ENCODE measurements at regions not wholly inside any gene's neighbourhood (a gene's known extent, or its start where the extent isn't known, plus 50 kb on each side); places are given as distances from the start of the nearest gene placed in this dataset.

GRCh38 chr17:52841971-52842370, 683.5 kb upstream of the CA10 start:
- no peak for DNase-seq

GRCh38 chr17:52837492-52837891, 679.0 kb upstream of the CA10 start:
- DNase-seq = no peak

DNA sequence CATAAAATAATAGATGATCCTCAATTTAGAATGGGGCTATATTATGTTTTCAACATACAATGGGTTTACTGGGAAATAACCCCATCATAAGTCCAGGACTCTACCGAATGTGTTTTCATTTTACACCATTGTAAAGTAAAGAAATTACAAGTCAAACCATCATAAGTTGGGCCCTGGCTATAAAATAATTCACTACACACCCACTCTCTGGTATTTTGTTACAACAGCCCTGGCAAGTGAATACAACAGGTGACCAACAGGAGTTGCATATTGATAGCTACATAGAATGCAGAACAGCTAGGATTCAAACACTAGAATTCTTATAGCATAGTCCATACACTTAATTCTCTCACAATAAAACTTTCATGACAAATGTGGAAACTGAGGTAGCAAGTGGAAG, 673.0 kb upstream of the CA10 start:
- no peak for DNase-seq

- DNase-seq = no peak
Measured at GRCh38 chr17:52828621-52829020, 670.1 kb upstream of the CA10 start.

DNA sequence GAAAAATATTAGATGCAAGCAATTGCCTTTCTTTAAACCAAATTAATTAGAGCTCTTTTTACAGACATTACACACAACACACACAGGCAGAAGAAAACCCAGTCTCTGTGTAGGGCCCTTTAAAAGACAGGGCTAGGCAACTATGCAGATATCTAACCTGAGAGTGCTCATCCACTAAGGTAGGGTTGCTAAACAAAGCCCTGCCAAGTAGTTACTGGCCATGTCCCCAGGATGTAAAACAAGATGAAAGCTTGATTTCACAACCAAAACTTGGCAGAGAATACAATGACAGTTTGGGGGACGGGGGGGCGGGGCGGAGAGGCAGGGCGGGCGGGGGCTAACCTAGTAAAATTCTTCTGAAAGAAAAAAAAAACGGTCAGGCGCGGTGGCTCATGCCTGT, 669.0 kb upstream of the CA10 start:
- no peak for DNase-seq

DNA sequence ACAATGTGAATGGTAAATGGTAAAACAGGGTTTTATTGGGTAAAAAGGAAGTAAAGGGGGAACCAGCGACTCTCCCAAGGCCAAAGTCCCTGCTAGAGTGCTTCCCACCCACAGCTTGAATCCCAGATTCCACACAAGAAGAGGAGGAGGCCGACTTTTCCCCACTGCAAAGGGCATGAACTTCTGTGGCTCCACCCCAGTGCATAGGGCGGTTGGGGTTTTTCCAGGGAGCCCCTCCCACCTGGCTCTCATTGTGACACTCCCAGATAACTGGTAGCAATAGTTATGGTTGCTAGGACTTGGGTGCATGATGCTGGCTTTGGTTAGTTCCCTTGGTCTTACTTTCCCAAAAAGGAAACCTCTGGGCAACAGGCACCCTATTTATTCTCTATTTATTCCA, 666.0 kb upstream of the CA10 start:
- no peak for DNase-seq

DNA sequence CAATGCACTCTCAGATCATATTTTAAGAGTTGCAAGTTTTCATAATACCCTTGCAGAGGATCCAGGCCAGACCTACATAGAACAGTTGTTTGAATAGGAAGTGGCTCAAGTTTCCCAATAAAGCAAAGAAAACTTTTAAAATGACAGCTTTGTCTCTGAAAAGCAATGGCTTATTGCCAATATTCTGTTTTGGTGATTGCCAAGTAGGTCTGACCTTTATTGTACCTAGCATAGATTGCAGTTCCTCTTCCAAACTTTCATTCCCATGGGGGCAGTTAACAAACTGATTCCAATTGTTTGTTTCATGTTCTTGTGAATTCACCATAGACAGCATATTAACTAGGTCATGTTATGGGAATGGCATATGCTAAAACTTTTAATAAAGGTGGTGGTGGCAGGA, 664.6 kb upstream of the CA10 start:
- DNase-seq = no peak

DNA sequence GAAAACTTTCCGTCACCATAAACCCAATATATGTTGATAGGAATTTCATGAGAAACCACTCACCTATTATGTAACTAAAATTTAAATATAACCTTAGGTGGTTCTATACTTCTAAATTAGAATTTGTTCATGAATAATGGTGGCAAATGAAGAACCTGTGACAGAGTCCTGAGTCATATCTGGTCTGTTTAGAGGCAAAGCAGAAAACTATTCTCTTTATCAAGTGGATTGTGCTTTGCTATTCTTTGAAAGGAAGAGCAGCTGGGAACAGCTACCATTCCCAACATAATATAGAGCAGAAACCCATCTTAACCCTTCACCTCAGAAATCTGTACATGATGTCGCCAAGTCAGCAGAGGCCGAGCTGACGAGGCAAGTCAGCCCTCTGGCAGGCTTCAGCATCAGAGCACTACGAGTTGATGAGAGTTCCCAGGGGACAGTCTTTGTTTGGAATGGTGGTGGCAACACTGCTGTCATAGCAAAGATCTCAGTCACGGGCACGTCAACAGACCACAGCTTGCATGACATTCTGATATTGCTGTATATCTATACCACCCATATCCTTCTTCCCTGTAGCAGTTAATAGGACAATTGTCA, 631.9 kb upstream of the CA10 start:
- no peak for DNase-seq

GRCh38 chr17:52789829-52790228, 631.3 kb upstream of the CA10 start:
- no peak for DNase-seq

DNA sequence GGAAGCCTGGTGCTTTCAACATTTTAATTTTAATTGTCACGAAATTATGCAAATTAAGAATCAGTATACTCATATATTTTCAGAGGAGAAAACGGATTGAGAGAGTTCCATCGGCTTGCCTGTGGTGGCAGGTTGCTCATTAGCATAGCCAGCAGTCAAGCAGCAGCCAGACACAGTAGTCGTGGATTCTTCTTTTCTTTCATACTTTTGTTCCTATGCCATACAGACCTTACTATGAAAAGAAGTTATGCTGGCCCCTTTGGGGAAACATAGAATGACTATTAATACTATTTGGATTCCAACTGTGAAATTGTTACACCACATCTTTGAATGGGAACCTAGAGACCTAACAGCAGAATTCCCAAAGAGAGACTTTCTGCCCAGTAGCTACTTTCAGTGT, 617.7 kb upstream of the CA10 start:
- no peak for DNase-seq

- DNase-seq = no peak
Measured at GRCh38 chr17:52762794-52763167, 604.3 kb upstream of the CA10 start.

- no peak for DNase-seq
Measured at GRCh38 chr17:52762147-52762793, 603.8 kb upstream of the CA10 start.

DNA sequence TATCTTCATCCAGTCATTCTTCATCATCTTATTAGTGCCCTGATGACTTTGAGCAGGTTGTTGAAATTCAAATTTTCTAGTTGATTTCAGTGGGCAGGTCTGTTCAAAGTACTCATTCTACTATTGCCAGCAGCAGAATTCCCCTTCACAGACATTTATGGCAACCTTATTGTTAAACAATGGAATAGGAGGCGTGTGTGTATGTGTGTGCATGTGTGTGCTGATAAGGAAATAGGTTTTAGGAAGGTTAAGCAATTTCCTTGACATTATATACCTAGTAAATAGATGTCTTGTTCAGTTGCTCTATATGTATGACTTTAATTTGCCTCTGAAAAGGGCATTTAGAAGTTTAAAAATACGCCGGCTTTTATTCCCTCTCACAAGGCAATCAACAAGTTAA, 601.4 kb upstream of the CA10 start:
- no peak for DNase-seq

DNA sequence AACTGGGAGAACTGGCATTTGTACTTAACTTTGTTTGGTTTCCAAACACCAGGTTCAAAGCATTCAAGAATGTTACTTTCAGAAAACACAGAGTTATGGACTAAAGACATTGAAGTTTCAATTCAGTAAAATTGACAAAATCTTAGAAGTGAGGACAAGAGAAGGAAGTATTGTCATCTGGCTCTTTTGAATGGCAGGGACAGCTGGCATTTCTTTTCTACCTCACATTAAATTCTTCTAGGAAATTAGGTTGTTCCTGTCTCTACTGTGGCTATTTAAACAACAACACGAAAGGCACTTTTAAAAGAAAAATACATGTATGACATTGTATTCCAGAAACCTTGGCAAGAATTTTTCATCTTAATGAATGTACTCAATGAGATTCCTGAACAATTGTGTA, 600.0 kb upstream of the CA10 start:
- no peak for DNase-seq

DNA sequence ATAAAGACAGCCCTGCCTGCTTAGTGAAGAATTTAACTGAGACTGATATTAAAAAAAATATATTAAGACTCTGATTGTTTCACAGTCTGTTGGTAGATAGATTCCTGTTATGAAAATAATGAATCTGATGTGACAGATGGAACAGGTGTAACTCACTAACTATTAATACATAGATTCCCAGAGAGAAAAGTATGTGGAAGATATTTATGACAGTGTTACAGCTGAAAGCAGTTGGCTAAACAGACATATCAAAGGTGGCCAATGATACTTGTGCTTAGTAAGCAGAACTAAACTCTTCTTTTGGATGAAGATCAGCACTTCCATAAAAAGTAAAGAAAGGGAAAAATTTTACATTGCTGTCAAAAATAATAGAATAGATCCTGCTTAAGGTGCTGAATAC, 598.2 kb upstream of the CA10 start:
- DNase-seq = no peak

- DNase-seq = no peak
Measured at GRCh38 chr17:52754838-52755237, 596.3 kb upstream of the CA10 start.

DNA sequence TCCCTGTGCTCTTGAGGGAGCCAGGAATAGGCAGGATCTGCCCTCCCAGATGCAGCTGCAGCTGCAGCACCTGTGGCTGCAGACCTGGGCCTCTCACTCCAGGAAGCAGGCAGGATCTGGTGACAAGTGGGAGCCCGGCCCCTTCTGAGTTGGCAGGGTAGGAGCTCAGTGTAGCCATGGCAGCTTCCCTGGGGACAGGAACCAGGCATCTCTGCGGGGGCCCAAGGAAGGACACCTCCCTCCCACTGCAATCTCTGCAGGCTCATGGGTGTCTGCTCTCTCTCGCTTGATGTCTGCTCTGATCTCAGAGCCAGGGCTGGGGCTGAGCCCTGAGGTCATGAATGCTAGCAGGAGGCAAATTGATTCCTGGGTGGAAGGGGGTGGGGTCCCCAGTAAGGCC, 592.5 kb upstream of the CA10 start:
- peak; percentile 81 to 92 for DNase-seq

DNA sequence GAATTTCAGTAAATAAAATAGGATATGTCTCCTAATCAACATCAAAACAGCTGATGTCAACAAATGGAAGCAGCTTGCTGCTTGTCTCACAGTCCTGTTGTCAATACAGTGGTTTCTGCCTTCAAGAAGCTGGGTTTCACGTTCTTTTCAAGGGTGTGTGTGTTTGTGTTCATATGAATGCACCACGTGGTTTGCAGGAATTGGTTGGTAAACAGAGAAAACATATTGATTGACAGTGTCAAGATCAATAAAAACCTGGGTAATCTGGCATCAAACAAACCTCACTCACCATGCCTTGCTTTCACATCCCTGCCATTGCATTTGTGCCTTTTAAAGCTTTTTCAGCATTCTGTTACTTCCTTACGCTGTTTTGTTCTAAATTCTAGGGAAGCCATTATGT, 585.7 kb upstream of the CA10 start:
- DNase-seq = no peak

DNA sequence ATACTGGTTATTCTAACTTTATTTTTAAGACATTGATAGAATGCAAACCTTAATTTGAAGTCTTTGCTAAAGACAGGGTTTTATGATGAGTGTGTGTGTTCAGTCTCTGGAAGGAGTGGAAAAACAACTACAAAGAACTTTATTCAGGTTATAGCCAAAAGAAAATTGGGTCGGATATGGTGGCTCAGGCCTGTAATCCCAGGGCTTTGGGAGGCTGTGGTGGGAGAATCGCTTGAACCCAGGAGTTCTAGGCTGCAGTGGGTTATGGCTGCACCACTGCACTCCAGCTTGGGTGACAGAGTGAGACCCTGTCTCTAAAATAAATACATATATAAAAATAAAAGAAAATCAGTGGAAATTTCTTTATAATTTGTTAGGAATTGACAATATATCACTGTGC, 581.5 kb upstream of the CA10 start:
- DNase-seq = no peak

DNA sequence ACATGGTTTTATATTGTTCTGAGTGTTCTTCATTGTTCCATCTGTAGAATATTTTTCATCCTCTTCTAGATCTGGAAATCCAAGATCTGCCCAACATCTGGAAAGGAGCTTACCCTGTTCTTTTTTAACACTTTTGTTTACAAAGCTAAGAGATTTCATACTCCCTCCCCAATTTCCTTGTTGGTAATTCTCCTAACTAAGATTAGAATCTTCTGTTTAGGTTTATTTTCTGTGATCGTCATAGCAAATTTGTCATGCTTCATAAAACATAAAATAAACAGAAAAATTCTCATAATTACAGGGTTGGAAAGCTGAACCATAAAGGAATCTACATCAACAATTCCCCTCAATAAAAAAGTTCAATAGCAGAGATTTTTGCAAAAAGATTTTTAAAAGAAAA, 580.3 kb upstream of the CA10 start:
- DNase-seq = no peak

- no peak for DNase-seq
Measured at GRCh38 chr17:52737071-52737470, 578.6 kb upstream of the CA10 start.

- no peak for DNase-seq
Measured at GRCh38 chr17:52732841-52733240, 574.3 kb upstream of the CA10 start.

- no peak for DNase-seq
Measured at GRCh38 chr17:52724578-52724977, 566.1 kb upstream of the CA10 start.

DNA sequence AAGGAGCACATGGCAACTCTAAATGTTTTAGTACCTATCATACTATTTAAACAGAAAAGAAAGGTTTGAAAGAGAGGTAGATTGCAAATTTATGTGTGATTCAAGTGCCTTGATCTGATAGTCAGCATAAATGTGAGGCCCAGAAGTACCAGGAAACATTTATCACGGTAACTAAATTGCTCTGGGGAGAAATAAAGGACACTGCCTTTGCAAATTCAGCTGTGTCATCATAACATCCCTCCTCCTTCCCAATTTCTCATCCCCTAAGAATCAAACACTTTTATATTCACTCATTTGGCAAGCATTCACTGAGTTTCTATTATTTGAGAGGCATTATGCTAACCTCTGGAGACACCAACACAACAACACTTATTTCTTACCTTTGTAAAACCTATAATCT, 563.4 kb upstream of the CA10 start:
- no peak for DNase-seq

- no peak for DNase-seq
Measured at GRCh38 chr17:52710363-52710901, 551.9 kb upstream of the CA10 start.
